CD4-positive, alpha-beta T cell treated with Interleukin-12 subunit alpha and Interleukin-12 subunit beta, for 1 hour (primary cell): ENCODE measurements at regions not wholly inside any gene's neighbourhood (a gene's known extent, or its start where the extent isn't known, plus 50 kb on each side); places are given as distances from the start of the nearest gene placed in this dataset.
"Not testable (repeated sequence)": the region's sequence is repeated elsewhere in the genome, so short reads cannot be mapped to it uniquely, and the experiment has no call there.

Source experiments
- DNase-seq: peaks from one replicate; pipeline ENCODE4 v3.0.0-alpha.2; 2020

GRCh38 chrX:31014474-31014873, 57.4 kb downstream of the FTHL17 start:
- DNase-seq: not testable (repeated sequence)

- DNase-seq: no peak
Measured at GRCh38 chrX:31012509-31013025, 59.3 kb downstream of the FTHL17 start.

GRCh38 chrX:31007321-31007720, 64.5 kb downstream of the FTHL17 start:
- DNase-seq: no peak

GRCh38 chrX:31006027-31006426, 65.8 kb downstream of the FTHL17 start:
- no peak for DNase-seq

GRCh38 chrX:30997411-30997810, 74.4 kb downstream of the FTHL17 start:
- no peak for DNase-seq

GRCh38 chrX:30995705-30996104, 76.1 kb downstream of the FTHL17 start:
- no peak for DNase-seq

GRCh38 chrX:30995060-30995700, 76.7 kb downstream of the FTHL17 start:
- no peak for DNase-seq

- not testable (repeated sequence) for DNase-seq
Measured at GRCh38 chrX:30994018-30994417, 77.8 kb downstream of the FTHL17 start.

GRCh38 chrX:30992381-30992904, 79.4 kb downstream of the FTHL17 start:
- no peak for DNase-seq

GRCh38 chrX:30990361-30990760, 81.5 kb downstream of the FTHL17 start:
- no peak for DNase-seq

- no peak for DNase-seq
Measured at GRCh38 chrX:30982467-30982866, 89.4 kb downstream of the FTHL17 start.

- no peak for DNase-seq
Measured at GRCh38 chrX:30981968-30982367, 89.9 kb downstream of the FTHL17 start.

- DNase-seq: no peak
Measured at GRCh38 chrX:30979271-30979670, 90.2 kb upstream of the TAB3 start.

- DNase-seq: no peak
Measured at GRCh38 chrX:30975467-30975866, 86.4 kb upstream of the TAB3 start.

GRCh38 chrX:30973784-30974427, 84.9 kb upstream of the TAB3 start:
- DNase-seq: no peak

- DNase-seq: peak; percentile 11
Measured at GRCh38 chrX:30971774-30972603, 82.9 kb upstream of the TAB3 start.

GRCh38 chrX:30967516-30967915, 78.5 kb upstream of the TAB3 start:
- DNase-seq: no peak

- no peak for DNase-seq
Measured at GRCh38 chrX:30965767-30966166, 76.7 kb upstream of the TAB3 start.

- DNase-seq: no peak
Measured at GRCh38 chrX:30961387-30962174, 72.5 kb upstream of the TAB3 start.

GRCh38 chrX:30957753-30958152, 68.7 kb upstream of the TAB3 start:
- DNase-seq: no peak

GRCh38 chrX:30955687-30956086, 66.6 kb upstream of the TAB3 start:
- no peak for DNase-seq

GRCh38 chrX:30951003-30951402, 61.9 kb upstream of the TAB3 start:
- no peak for DNase-seq

GRCh38 chrX:30950391-30950790, 61.3 kb upstream of the TAB3 start:
- DNase-seq: no peak
